Neural cell (in vitro differentiated cells): ENCODE measurements at regions not wholly inside any gene's neighbourhood (a gene's known extent, or its start where the extent isn't known, plus 50 kb on each side); places are given as distances from the start of the nearest gene placed in this dataset.

Experiments used
- H2AFZ ChIP-seq: fragments of 200-600, 300-800 bp; sonication (generic), shearing (Covaris generic); 2 replicates; pipeline ENCODE4 v1.6.0; 2014; ENCODE audit warnings: low read depth, mild to moderate bottlenecking, antibody characterized with exemption, low read length, moderate library complexity
- H3F3A ChIP-seq: fragments of 200-600 bp; shearing (Covaris generic); 2 replicates; pipeline ENCODE4 v1.6.1; 2016; ENCODE audit warnings: mild to moderate bottlenecking, moderate library complexity, mixed read lengths, antibody characterized with exemption, low read length; ENCODE audit not compliant: insufficient read depth, poor library complexity, severe bottlenecking
- H3K27ac ChIP-seq: fragments of 200-600, 300-800 bp; sonication (generic), shearing (Covaris generic); 2 replicates; pipeline ENCODE4 v1.5.1; 2014; ENCODE audit warnings: mild to moderate bottlenecking, low read length, moderate library complexity
- H3K27me3 ChIP-seq: fragments of 300-800, 200-600 bp; sonication (generic), shearing (Covaris generic); 2 replicates; pipeline ENCODE4 v1.6.0; 2014; ENCODE audit warnings: mild to moderate bottlenecking, low read depth, low read length, moderate library complexity; ENCODE audit not compliant: insufficient read depth
- H3K36me3 ChIP-seq: fragments of 300-800, 200-600 bp; sonication (generic), shearing (Covaris generic); 2 replicates; pipeline ENCODE4 v1.5.1; 2014; ENCODE audit warnings: mild to moderate bottlenecking, antibody characterized with exemption, low read length, moderate library complexity; ENCODE audit not compliant: insufficient read depth
- H3K4me2 ChIP-seq: fragments of 300-800, 200-600 bp; sonication (generic), shearing (Covaris generic); 2 replicates; pipeline ENCODE4 v1.6.0; 2014; ENCODE audit warnings: mild to moderate bottlenecking, low read length
- H3K4me3 ChIP-seq: fragments of 300-800, 200-600 bp; sonication (generic), shearing (Covaris generic); 2 replicates; pipeline ENCODE4 v1.5.1; 2014; ENCODE audit warnings: mild to moderate bottlenecking, low read length, moderate library complexity
- H3K79me2 ChIP-seq: fragments of 200-600 bp; shearing (Covaris generic); replicated peaks from 2 replicates; pipeline ENCODE4 v1.6.0; 2014; ENCODE audit warnings: mild to moderate bottlenecking, low read length, moderate library complexity; ENCODE audit not compliant: insufficient read depth
- H3K9ac ChIP-seq: fragments of 300-800, 200-600 bp; sonication (generic), shearing (Covaris generic); 2 replicates; pipeline ENCODE4 v1.6.1; 2016; ENCODE audit warnings: mild to moderate bottlenecking, low read length, mixed read lengths
- H3K9me2 ChIP-seq: fragments of 200-600 bp; shearing (Covaris generic); 2 replicates; pipeline ENCODE4 v1.6.1; 2016; ENCODE audit warnings: mild to moderate bottlenecking, low read length, mixed read lengths; ENCODE audit not compliant: insufficient read depth
- H3K9me3 ChIP-seq: fragments of 200-600, 300-800 bp; sonication (generic), shearing (Covaris generic); 2 replicates; pipeline ENCODE4 v1.6.1; 2016; ENCODE audit warnings: mild to moderate bottlenecking, mixed run types, low read length, moderate library complexity, mixed read lengths
- H4K20me1 ChIP-seq: fragments of 200-600 bp; shearing (Covaris generic); 2 replicates; pipeline ENCODE4 v1.6.1; 2016; ENCODE audit warnings: mild to moderate bottlenecking, mixed run types; ENCODE audit not compliant: insufficient read depth
- CTCF ChIP-seq: fragments of 450-650 bp; IDR thresholded peaks from 2 replicates; pipeline ENCODE4 v1.5.1; 2014; ENCODE audit warnings: antibody characterized with exemption, mild to moderate bottlenecking, moderate library complexity; ENCODE audit not compliant: poor library complexity, severe bottlenecking
- EP300 ChIP-seq: fragments of 450-650 bp; conservative IDR thresholded peaks from 2 replicates; pipeline ENCODE4 v1.6.1; 2014; ENCODE audit warnings: antibody characterized with exemption, mild to moderate bottlenecking, moderate library complexity; ENCODE audit not compliant: poor library complexity, severe bottlenecking
- POLR2AphosphoS5 ChIP-seq: IDR thresholded peaks from 2 replicates; pipeline ENCODE4 v1.6.1; 2012
- REST ChIP-seq: IDR thresholded peaks from 2 replicates; pipeline ENCODE4 v1.6.1; 2012; ENCODE audit warnings: borderline replicate concordance
- TAF1 ChIP-seq: IDR thresholded peaks from 2 replicates; pipeline ENCODE4 v1.6.1; 2012; ENCODE audit warnings: low read depth

- Histone ChIP-seq H3K27me3 (no peaks in the 10 kb centered on the region), H3K4me2 (no peak overlapping the region), H3F3A (no peaks in the 10 kb centered on the region), H3K9ac (no peak overlapping the region), H3K79me2 (no peaks in the 10 kb centered on the region), H3K4me3 (no peak overlapping the region), H2AFZ (no peak overlapping the region), H3K36me3 (no peaks in the 10 kb centered on the region), H3K9me3 (no peaks in the 10 kb centered on the region), H3K9me2 (no peaks in the 10 kb centered on the region), H4K20me1 (no peaks in the 10 kb centered on the region), H3K27ac (no peak overlapping the region)
- no peak for TF ChIP-seq POLR2AphosphoS5
- TF ChIP-seq REST = no peak
- TF ChIP-seq TAF1 = no peak
- TF ChIP-seq CTCF = no peak
- no peak for TF ChIP-seq EP300
These were observed 580.1 kb downstream of the RAPGEF2 start for GRCh38 chr4:159682996-159683395.

GRCh38 chr4:159684061-159684460 lies 581.2 kb downstream of the RAPGEF2 start:
- H3K79me2 ChIP-seq = no peaks in the 10 kb centered on the region
- H2AFZ ChIP-seq = no peak overlapping the region
- no peaks in the 10 kb centered on the region for H4K20me1 ChIP-seq
- H3K9ac ChIP-seq = no peak overlapping the region
- H3K4me2 ChIP-seq = no peak overlapping the region
- no peaks in the 10 kb centered on the region for H3F3A ChIP-seq
- H3K27ac ChIP-seq = no peak overlapping the region
- H3K4me3 ChIP-seq = no peak overlapping the region
- H3K36me3 ChIP-seq = no peaks in the 10 kb centered on the region
- TF ChIP-seq EP300 (no peak), TAF1 (no peak), REST (no peak)
- no peaks in the 10 kb centered on the region for H3K9me3 ChIP-seq
- H3K27me3 ChIP-seq = no peaks in the 10 kb centered on the region
- H3K9me2 ChIP-seq = no peaks in the 10 kb centered on the region
